ENCODE measurements at regions not wholly inside any gene's neighbourhood (a gene's known extent, or its start where the extent isn't known, plus 50 kb on each side); places are given as distances from the start of the nearest gene placed in this dataset.

GRCh38 chr7:9796241-9796640, 1177.4 kb upstream of the PHF14 start:
- no peak overlapping the region for H3K27ac ChIP-seq
- TF ChIP-seq CTCF (IDR thresholded peaks at IDR 0.05) = no peak
- DNase-seq (ENCODE audit: low spot score) = no peak

DNA sequence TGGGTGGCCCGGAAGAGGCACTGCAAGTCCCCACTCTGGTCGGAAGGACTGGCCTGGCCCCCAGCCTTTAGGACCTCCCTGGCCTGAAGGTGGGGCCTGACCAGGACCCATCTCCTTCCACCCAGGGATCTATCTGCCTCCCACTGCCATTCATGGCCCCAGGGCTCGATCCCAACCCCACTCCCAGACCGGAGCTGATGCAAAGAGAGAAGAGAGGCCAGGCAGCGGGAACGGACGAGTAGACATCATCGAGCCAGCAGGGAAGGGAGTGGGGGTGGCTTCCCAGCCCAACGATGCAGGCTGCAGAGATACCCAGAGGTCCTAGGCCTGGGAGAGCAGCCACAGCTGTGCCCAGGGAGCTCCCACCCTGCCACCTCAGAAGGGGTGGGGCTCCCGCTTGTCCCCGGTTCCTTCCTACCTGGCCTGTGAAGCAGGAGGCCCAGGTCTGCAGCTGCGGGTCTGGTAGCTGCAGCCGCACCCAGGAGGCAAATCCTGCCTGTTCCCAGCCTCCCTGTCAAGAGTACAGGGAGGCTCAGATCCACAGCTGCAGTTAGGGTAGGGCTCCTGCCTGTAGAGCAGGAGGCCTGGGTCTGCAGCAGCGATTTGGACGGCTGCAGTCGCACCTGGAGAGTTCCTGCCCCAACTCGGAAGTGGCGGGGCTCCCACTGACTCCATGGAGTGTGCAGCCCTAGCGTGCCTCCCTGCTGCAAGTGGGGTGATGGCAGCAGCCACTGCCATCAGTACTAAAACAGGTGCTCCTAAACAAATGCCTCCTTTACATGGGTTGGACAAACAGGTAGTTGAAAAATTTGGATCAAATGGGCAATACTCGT, 1151.0 kb upstream of the PHF14 start:
- Histone ChIP-seq H3K4me1 (ENCODE audit: control insufficient read depth in 1 of 2, low read depth in 2 of 2) (no peaks in the 10 kb centered on the region), H3K4me3 (no peak overlapping the region), H3K36me3 (no peaks in the 10 kb centered on the region), H3K9me3 (no peaks in the 10 kb centered on the region), H3K27me3 (replicated peaks; ENCODE audit: insufficient read depth) (no peaks in the 10 kb centered on the region), H3K27ac (no peak overlapping the region)
- no peak for TF ChIP-seq CTCF (IDR thresholded peaks at IDR 0.05)
- ATAC-seq (ENCODE audit: insufficient number of reproducible peaks, low FRiP score, low read depth) (no peak), DNase-seq (ENCODE audit: low spot score) (no peak)

More at GRCh38 chr7:9796241-9796640, 1177.4 kb upstream of the PHF14 start:
- no peak for ATAC-seq (ENCODE audit: insufficient number of reproducible peaks, low FRiP score, low read depth)
- Histone ChIP-seq H3K4me3 (no peak overlapping the region), H3K27me3 (replicated peaks; ENCODE audit: insufficient read depth) (no peaks in the 10 kb centered on the region), H3K36me3 (no peaks in the 10 kb centered on the region), H3K4me1 (ENCODE audit: control insufficient read depth in 1 of 2, low read depth in 2 of 2) (no peaks in the 10 kb centered on the region), H3K9me3 (peaks cover 3% of the 10 kb centered on the region)

DNA sequence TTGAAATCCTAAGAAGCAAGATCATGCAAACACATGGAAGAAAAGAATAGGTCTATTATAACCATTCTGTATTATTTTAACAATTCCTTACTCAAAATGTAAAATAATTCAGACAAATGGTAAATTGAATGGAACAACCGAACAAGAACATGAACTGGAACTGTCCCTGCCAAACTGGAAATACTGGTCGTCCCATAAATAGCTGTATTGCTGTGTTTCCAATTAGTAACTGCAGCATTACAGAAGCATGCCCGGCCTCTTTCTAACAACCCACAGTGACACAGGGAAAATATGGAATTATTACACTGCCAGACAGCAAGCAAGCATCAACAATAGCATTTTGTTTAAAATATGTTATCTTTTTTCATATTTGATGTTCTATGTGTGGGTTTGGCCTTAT, 1138.5 kb upstream of the PHF14 start:
- Histone ChIP-seq H3K4me1 (ENCODE audit: control insufficient read depth in 1 of 2, low read depth in 2 of 2) (no peaks in the 10 kb centered on the region), H3K27me3 (replicated peaks; ENCODE audit: insufficient read depth) (no peaks in the 10 kb centered on the region), H3K36me3 (no peaks in the 10 kb centered on the region), H3K4me3 (no peak overlapping the region), H3K9me3 (no peaks in the 10 kb centered on the region), H3K27ac (no peak overlapping the region)
- TF ChIP-seq CTCF (IDR thresholded peaks at IDR 0.05) = no peak
- DNase-seq (ENCODE audit: low spot score) (no peak), ATAC-seq (ENCODE audit: insufficient number of reproducible peaks, low FRiP score, low read depth) (no peak)

GRCh38 chr7:9836671-9837070, 1137.0 kb upstream of the PHF14 start:
- Histone ChIP-seq H3K4me1 (ENCODE audit: control insufficient read depth in 1 of 2, low read depth in 2 of 2) (no peaks in the 10 kb centered on the region), H3K27ac (no peak overlapping the region), H3K27me3 (replicated peaks; ENCODE audit: insufficient read depth) (no peaks in the 10 kb centered on the region), H3K9me3 (no peaks in the 10 kb centered on the region), H3K4me3 (no peak overlapping the region), H3K36me3 (no peaks in the 10 kb centered on the region)
- DNase-seq (ENCODE audit: low spot score) = no peak
- TF ChIP-seq CTCF (IDR thresholded peaks at IDR 0.05) = no peak
- ATAC-seq (ENCODE audit: insufficient number of reproducible peaks, low FRiP score, low read depth) = no peak

DNA sequence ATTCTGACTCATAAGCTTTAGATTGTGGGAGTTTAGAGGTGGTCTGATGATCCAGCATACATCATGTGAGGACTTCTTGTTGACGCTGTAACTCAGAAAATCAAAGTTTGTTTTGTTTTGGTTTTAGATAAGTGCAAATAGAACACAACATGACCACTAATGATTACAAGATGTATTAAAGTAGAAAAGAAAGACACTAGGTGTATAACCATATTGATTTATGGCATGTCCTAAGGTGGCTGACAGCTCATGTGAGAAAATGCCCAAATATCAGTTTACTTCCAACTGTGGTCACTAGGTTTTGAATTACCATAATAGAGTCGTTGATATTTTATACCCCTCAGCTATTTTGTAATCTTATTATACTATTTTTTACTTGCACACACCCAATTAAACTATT, 1131.4 kb upstream of the PHF14 start:
- ATAC-seq (ENCODE audit: insufficient number of reproducible peaks, low FRiP score, low read depth) = no peak
- H3K27ac ChIP-seq = no peak overlapping the region
- H3K4me1 ChIP-seq (ENCODE audit: control insufficient read depth in 1 of 2, low read depth in 2 of 2) = no peaks in the 10 kb centered on the region
- TF ChIP-seq CTCF (IDR thresholded peaks at IDR 0.05) = no peak
- no peaks in the 10 kb centered on the region for H3K36me3 ChIP-seq
- H3K4me3 ChIP-seq = no peak overlapping the region
- no peak for DNase-seq (ENCODE audit: low spot score)
- H3K27me3 ChIP-seq (replicated peaks; ENCODE audit: insufficient read depth) = no peaks in the 10 kb centered on the region
- no peaks in the 10 kb centered on the region for H3K9me3 ChIP-seq

All from thoracic aorta (tissue), 2 donors.